T-helper 17 cell (primary cell): ENCODE measurements at regions not wholly inside any gene's neighbourhood (a gene's known extent, or its start where the extent isn't known, plus 50 kb on each side); places are given as distances from the start of the nearest gene placed in this dataset.

ENCODE experiments used
- ATAC-seq: fragments of 150-1000 bp; cut with Tn5 transposase; 2 replicates; pipeline ENCODE4 v1.10.0; 2021; ENCODE audit warnings: mild to moderate bottlenecking, moderate library complexity
- DNase-seq, 3 donors: peaks; one replicate each; pipeline versions ENCODE4 v3.0.0 to v3.0.0-alpha.2; 2020 to 2021
- H3K9me3 ChIP-seq: one replicate; pipeline ENCODE4 v1.7.0; 2013; ENCODE audit warnings: low read length, mild to moderate bottlenecking; ENCODE audit not compliant: control insufficient read depth, poor library complexity, severe bottlenecking
- H3K27ac Mint-ChIP-seq: one replicate; pipeline ENCODE4 v1.8.0; 2022; ENCODE audit warnings: mild to moderate bottlenecking, moderate library complexity, mixed read lengths
- H3K27me3 Mint-ChIP-seq: one replicate; pipeline ENCODE4 v1.8.0; 2022; ENCODE audit warnings: mixed read lengths
- H3K36me3 Mint-ChIP-seq: one replicate; pipeline ENCODE4 v1.8.0; 2022; ENCODE audit warnings: low read depth, mixed read lengths
- H3K4me1 Mint-ChIP-seq: one replicate; pipeline ENCODE4 v1.8.0; 2022; ENCODE audit warnings: mild to moderate bottlenecking, mixed read lengths
- H3K4me3 Mint-ChIP-seq: one replicate; pipeline ENCODE4 v1.8.0; 2022; ENCODE audit warnings: mild to moderate bottlenecking, moderate library complexity, mixed read lengths

DNA sequence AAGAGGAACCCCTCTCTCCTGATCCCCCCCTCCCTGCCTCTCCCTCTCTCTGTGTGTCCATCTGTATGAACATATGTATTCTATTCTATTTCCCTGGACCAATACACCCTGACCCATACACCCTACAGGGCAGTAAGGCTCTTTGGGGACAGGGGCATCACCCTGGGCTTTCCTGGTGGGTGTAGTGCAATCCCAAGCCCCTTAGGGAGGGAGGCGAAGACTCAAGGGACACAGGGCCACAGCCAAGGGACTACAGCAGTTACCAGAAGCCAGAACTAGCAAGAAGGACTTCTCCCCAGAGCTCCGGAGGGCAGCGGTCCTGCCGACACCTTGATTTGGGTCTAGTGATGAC is 214.2 kb upstream of the RAB6C start:
- H3K9me3 ChIP-seq, result no peaks in the 10 kb centered on the region
- Mint-ChIP-seq H3K36me3 (no peaks in the 10 kb centered on the region), H3K4me1 (no peaks in the 10 kb centered on the region), H3K4me3 (no peak overlapping the region), H3K27ac (no peak overlapping the region), H3K27me3 (peaks cover 5% of the 10 kb centered on the region)
- ATAC-seq (no peak), DNase-seq (no peak)

DNA sequence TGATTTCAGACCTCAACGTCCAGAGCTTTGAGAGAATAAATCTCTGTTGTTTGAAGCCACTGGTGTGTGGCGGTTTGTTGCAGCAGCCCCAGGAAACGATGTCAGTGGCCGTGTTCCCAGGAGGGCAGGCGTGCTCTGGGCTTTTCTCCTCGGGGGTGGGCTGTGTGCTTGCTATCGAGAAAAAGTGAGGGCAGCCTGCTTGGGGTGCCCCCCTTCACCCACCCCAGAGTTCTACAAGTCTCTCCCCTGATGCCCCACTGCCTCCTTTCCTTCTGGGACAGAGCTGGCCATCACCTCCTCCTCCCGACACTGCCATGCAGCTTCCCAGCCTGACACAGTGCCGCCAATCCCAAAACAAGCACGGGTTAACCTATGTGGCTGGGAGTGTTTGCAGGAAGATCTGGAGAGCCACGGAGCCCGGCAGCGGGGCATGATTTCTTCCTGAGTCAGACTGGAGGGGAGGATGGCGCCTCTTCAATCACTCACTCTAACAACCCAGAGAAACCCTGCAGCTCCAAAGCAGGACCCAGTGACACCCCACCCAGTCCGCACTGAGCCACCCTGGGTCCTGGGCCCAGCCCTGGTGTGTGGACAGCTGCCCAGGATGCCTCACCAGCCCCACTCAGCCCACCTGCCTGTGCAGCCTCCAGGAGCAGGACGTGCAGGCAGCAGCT is 213.7 kb upstream of the RAB6C start:
- no peaks in the 10 kb centered on the region for H3K4me1 Mint-ChIP-seq
- H3K27me3 Mint-ChIP-seq, result peaks cover 5% of the 10 kb centered on the region
- no peak overlapping the region for H3K27ac Mint-ChIP-seq
- no peak for DNase-seq
- no peak for ATAC-seq
- no peaks in the 10 kb centered on the region for H3K36me3 Mint-ChIP-seq
- no peaks in the 10 kb centered on the region for H3K9me3 ChIP-seq
- no peak overlapping the region for H3K4me3 Mint-ChIP-seq

DNA sequence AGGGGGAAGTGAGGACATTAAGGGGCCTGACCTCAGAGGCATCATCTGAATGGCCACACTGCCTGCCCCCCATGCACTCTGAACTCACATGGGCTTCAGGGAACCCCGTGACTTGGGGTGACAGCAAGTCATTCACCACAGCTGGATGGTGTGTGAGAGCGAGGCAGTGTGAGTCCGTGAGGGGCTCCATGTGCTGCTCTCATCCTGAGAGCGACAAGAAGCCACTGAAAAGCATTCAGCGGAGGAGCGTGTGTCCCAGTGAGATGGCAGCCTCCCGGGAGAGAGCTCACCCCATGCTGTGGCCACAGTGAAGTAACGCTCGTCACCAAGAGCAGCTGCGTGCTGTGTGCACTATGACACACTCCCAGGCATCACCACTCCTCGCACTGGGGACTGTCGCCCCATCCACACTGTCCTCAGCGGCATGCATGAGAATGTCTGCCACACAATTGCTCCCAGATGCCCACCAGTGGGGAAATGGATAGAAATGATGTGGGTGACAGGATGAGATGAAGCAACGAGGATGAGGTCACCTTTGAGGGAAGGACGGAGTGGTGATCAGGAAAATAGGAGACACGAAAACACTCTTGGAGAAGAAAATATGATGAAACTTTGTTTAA is 213.0 kb upstream of the RAB6C start:
- no peaks in the 10 kb centered on the region for H3K9me3 ChIP-seq
- DNase-seq, result no peak
- no peaks in the 10 kb centered on the region for H3K4me1 Mint-ChIP-seq
- peaks cover 5% of the 10 kb centered on the region for H3K27me3 Mint-ChIP-seq
- no peak for ATAC-seq
- H3K4me3 Mint-ChIP-seq, result no peak overlapping the region
- no peaks in the 10 kb centered on the region for H3K36me3 Mint-ChIP-seq
- H3K27ac Mint-ChIP-seq, result no peak overlapping the region

DNA sequence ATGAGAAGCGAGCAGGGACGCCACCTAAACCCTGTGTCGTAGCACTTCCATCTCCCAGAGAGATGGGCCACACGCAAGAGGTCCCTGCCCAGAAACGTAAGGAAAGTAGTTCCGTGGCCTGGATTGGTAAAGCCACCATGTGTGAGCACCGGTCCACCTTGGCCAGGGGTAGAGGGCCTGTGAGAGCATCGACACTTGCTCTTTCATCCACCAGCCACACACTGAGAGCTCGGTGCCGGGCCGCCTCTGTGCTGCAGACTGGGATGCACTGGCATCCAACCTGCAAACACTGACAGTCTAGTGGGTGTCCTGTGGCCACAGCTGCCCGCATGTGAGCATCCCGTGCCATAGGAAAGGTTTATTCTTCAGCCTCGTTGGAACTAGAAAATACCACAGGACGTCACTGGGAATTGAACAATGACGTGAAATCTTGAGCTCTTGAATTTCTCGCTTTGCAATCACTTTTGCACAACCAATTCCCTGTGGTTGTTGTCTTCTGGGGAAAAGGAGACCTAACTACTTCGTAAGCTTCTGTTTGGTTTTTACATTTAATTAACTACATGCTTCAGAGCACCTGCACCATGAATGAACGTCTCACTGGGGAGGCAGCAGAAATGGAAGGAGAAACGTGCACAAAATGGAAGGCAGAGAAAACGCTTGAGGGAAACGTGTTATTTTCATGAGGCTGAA is 212.0 kb upstream of the RAB6C start:
- Mint-ChIP-seq H3K27ac (no peak overlapping the region), H3K36me3 (no peaks in the 10 kb centered on the region), H3K27me3 (peaks cover 5% of the 10 kb centered on the region), H3K4me3 (no peak overlapping the region), H3K4me1 (no peaks in the 10 kb centered on the region)
- ATAC-seq, result no peak
- no peak for DNase-seq
- no peaks in the 10 kb centered on the region for H3K9me3 ChIP-seq

DNA sequence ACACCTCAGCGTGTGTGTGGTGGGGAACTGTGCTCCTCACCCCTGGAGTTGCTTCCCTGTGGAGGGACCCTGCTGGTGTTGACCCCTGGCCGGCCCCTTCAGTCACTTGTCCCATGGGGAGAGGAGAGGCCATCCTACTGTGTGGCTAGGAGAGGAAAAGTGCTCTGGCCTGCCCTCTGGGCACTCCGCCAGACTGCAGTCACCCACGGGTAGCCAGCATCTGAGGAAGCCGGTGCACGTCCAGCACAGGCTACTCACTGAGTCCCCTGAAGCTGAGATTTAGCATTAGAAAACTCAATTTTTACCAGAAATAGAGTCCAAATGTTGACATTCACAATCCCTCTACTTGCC is 211.5 kb upstream of the RAB6C start:
- ATAC-seq (no peak), DNase-seq (no peak)
- H3K4me3 Mint-ChIP-seq, result no peak overlapping the region
- H3K27ac Mint-ChIP-seq, result no peak overlapping the region
- no peaks in the 10 kb centered on the region for H3K9me3 ChIP-seq
- peaks cover 5% of the 10 kb centered on the region for H3K27me3 Mint-ChIP-seq
- H3K4me1 Mint-ChIP-seq, result no peaks in the 10 kb centered on the region
- H3K36me3 Mint-ChIP-seq, result no peaks in the 10 kb centered on the region

DNA sequence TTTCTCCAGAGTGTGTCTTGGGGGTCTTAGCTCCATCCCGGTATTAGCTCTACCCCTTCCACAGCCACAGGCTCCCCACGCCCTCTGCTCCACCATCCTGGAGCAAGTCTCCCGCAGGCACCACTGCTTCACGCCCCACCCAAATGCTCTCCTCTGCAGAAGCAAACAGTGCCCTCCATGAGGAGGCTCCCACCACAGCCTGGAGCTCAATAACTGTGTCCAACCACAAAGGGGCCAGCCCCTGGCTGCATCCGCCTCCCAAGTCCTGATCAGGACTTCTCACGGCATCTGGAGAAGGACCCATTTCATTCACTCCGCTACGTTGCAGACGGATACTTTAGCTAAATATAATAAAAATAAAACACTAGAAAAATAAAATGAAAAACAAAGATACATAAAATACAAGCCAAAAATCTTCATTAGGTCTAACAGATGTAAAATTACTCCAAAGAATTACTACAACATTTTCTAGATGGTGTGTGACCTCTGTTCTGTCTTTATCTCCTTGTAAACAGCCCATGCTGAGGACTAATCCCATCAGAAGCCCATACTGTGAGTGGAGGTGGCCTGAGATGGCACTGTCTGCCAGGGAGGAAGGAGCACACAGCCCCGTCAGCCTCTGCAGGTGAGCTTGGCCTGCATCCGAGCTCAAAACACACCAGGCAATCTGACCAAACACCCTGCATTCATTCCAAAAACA is 210.8 kb upstream of the RAB6C start:
- no peaks in the 10 kb centered on the region for H3K9me3 ChIP-seq
- no peaks in the 10 kb centered on the region for H3K36me3 Mint-ChIP-seq
- peaks cover 5% of the 10 kb centered on the region for H3K27me3 Mint-ChIP-seq
- ATAC-seq (no peak), DNase-seq (no peak)
- H3K4me1 Mint-ChIP-seq, result no peaks in the 10 kb centered on the region
- H3K4me3 Mint-ChIP-seq, result no peak overlapping the region
- no peak overlapping the region for H3K27ac Mint-ChIP-seq

DNA sequence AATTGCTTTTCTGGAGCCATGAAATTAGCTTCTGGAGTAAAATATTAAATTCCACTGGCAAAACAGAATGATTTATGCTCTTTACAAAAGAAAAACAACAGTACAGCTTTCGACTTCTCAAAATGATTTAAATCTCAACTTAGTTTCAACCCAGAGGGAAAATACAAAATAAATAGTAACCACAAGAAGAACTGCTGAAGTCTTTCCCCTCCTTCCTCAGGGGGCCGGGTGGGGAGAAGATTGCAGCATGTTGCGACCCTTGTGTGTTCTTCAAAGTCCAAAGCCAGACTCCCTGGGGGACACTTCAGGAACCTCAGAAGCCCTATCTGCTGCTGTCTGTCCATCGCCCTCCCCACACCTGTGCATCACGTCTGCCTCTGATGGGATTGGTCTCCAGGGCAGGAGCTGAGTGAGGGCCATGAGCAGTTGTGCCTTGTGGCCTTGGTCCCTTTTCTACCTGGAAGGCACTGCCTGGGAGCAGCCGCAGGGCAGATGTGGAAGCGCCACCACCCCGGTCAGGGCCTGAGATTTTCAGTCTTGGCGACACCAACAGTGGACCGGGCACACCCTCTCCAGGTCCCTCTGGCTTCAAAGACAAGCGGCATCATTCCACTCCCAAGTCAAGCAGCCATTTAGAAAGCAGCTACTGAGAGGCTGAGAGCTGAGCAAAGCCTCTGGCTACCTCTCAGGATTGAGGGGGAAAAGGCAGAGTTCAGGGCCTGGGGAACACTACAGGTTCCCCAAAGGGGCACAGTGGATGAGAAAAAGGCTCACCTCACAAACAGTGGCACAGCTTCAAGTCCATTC is 210.1 kb upstream of the RAB6C start:
- Mint-ChIP-seq H3K36me3 (no peaks in the 10 kb centered on the region), H3K4me1 (no peaks in the 10 kb centered on the region), H3K4me3 (no peak overlapping the region), H3K27me3 (peaks cover 5% of the 10 kb centered on the region), H3K27ac (no peak overlapping the region)
- ATAC-seq (no peak), DNase-seq (no peak)
- H3K9me3 ChIP-seq, result no peaks in the 10 kb centered on the region

DNA sequence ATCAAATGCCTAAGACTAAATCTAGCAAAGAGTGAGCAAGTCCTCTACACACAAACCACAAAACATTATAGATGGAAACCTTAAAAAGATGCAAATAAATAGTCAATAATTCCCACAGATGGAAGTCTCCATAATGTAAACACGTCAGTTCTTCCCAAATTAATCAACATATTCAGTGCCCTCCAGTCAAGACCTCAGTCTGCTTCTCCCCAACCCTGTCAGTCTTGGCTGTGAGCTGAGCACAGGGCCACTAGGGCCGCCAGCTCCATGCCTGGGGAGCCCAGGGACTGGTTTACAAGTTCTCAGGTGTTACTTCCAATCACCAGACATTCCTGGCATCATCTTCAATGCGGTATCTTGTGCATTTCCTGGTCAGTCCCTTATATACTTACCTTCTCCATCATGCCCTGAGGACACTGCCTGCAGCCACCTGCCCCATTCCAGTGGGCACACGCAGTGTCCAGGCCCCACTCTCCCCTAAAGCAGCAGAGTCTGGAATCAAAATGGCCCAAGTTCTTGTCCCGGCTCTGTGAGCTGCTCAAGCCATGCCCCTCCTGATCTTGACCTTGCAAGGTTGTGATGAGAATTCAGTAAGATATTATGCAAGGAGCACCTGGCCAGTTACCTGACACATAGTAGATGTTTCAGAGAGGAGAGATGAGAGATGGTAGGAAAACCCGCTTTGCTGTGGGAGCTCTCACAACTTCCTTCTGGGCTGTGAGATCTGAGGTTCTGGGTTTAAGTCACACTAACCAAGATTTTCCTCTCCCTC is 207.9 kb upstream of the RAB6C start:
- Mint-ChIP-seq H3K27ac (no peak overlapping the region), H3K4me1 (no peaks in the 10 kb centered on the region), H3K36me3 (no peaks in the 10 kb centered on the region), H3K4me3 (no peak overlapping the region), H3K27me3 (peaks cover 6% of the 10 kb centered on the region)
- H3K9me3 ChIP-seq, result no peaks in the 10 kb centered on the region
- ATAC-seq (no peak), DNase-seq (no peak)

DNA sequence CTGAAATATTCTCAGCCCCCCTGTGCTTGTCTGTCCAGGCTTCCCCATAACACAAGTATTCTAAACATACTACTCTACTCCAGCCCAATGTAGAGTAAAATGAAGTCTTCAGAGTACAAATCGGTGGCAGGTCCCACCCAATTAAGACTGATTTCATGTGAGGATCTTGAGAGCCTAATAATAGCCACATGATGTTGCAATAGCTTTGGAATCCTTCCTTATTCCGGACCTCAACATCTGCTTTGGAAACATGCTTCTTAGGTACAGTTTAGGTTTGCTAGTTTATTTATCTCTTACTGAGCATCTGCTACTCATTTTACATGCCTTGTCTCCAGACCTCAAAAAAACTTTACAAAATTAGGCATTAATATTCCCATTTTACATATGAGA is 207.3 kb upstream of the RAB6C start:
- Mint-ChIP-seq H3K36me3 (no peaks in the 10 kb centered on the region), H3K27ac (no peak overlapping the region), H3K4me3 (no peak overlapping the region), H3K4me1 (no peaks in the 10 kb centered on the region), H3K27me3 (peaks cover 12% of the 10 kb centered on the region)
- no peaks in the 10 kb centered on the region for H3K9me3 ChIP-seq
- ATAC-seq (no peak), DNase-seq (no peak)

DNA sequence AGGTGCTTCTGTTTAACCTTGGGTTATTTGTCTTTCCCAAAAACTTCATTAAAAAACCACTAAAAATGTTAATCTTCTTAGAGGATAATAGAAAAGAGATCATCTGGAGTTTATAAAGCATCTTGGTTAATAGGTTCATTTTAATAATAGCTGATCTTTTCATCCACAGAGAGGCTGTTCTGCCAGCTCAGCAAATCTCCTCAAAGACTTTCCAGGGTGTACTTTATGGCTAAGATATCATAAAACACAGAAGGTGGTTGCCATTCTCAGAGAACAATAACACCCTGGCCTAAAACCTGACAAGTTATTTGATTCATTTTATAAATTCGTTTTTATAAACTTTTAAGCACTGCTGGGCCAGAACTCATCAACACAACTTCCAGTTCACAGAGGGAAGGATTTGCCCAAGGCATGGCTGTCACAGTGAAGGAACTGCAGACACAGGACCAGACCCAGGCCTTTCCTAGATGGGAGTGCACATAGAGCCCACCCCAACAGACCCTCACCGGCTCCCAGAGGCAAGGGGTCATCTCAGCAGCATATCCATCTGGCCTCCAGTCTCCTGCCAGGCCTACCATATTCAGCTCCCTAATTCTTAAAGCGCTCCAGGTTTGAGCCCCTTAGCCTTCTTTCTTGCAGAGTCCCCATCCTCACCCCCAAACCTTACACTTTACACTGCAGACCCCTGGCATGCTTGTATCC is 203.4 kb upstream of the RAB6C start:
- Mint-ChIP-seq H3K4me3 (no peak overlapping the region), H3K27me3 (peaks cover 34% of the 10 kb centered on the region), H3K36me3 (no peaks in the 10 kb centered on the region), H3K4me1 (no peaks in the 10 kb centered on the region), H3K27ac (no peak overlapping the region)
- ATAC-seq, result no peak
- no peaks in the 10 kb centered on the region for H3K9me3 ChIP-seq
- no peak for DNase-seq

DNA sequence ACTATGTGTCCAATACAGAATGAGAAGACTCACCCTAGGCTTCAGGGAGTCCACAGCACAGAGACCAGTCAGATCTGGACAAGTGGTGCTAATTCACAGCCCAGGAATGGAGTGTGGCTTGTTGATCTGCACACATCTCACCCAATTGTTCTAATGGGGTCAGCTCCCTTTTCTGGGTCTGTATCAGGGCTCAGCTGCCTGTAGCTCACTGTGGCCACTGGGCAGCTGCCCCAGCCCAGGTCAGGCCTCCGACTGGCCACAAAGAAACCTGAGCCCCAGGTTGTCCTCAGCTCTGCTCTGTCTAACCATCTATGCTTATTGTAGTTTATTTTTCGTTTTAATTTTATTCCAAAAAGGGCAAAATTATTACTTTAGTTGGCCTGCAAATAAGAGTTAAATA is 202.3 kb upstream of the RAB6C start:
- no peak overlapping the region for H3K27ac Mint-ChIP-seq
- H3K4me1 Mint-ChIP-seq, result no peaks in the 10 kb centered on the region
- no peak overlapping the region for H3K4me3 Mint-ChIP-seq
- DNase-seq (no peak), ATAC-seq (no peak)
- peaks cover 2% of the 10 kb centered on the region for H3K36me3 Mint-ChIP-seq
- H3K27me3 Mint-ChIP-seq, result peaks cover 43% of the 10 kb centered on the region
- no peaks in the 10 kb centered on the region for H3K9me3 ChIP-seq
